ENCODE measurements at regions not wholly inside any gene's neighbourhood (a gene's known extent, or its start where the extent isn't known, plus 50 kb on each side); places are given as distances from the start of the nearest gene placed in this dataset.

- FAIRE-seq (no peak), DNase-seq (ENCODE audit: extremely low read depth in 1 of 4, low spot score in 3 of 4) (no peak), ATAC-seq (no peak)
- no peak overlapping the region for H3K9ac ChIP-seq (ENCODE audit: insufficient read depth in 1 of 2, low read depth in 2 of 2, low read length in 2 of 2)
- no peak overlapping the region for H2AFZ ChIP-seq (ENCODE audit: low read depth, low read length)
- in situ Hi-C loops (cut with MboI) = no loop called here
- H3K4me2 ChIP-seq (ENCODE audit: insufficient read depth, low read length) = no peak overlapping the region
- no peaks in the 10 kb centered on the region for H3K9me3 ChIP-seq (replicated peaks; ENCODE audit: control insufficient read depth, insufficient read depth, low read depth, low read length)
- H3K4me1 ChIP-seq (replicated peaks in 1 of 2; ENCODE audit: control insufficient read depth in 2 of 2, insufficient read depth in 2 of 2, low read length in 2 of 2) = no peaks in the 10 kb centered on the region
- no peaks in the 10 kb centered on the region for H3K9me1 ChIP-seq (ENCODE audit: control insufficient read depth, insufficient read depth, low read length)
- POLR2A ChIA-PET = interaction anchor here (0.6 kb wide), 2 partner anchors 13 to 994 kb away, joined by 3 read pairs; no protein-coding TSS in a partner anchor
- H3K79me2 ChIP-seq (ENCODE audit: control insufficient read depth, insufficient read depth, low read length) = no peaks in the 10 kb centered on the region
- no peaks in the 10 kb centered on the region; a peak in 1 of 5 replicates for H3K27me3 ChIP-seq (ENCODE audit: control insufficient read depth in 2 of 2, insufficient read depth in 2 of 2, low read length in 2 of 2)
- no TSS peak for BruUV-seq (replicated peaks)
- intact Hi-C loops (cut with micrococcal nuclease) = no loop called here
- 0% methylated on average over 1 of the region's 1 CpG for WGBS (ENCODE audit: insufficient coverage, low coverage, missing lambda C conversion rate)
- TF ChIP-seq SLC30A9 (CRISPR knock-in tag; IDR thresholded peaks at IDR 0.05) (no peak), KDM4B (IDR thresholded peaks at IDR 0.05; ENCODE audit: borderline replicate concordance in 2 of 2, low read depth in 1 of 2) (no peak), EWSR1 (IDR thresholded peaks at IDR 0.05; ENCODE audit: borderline replicate concordance, low read depth, partially characterized antibody) (no peak), SIX5 (IDR thresholded peaks at IDR 0.05; ENCODE audit: borderline replicate concordance in 1 of 2, insufficient read depth in 1 of 2, low read depth in 1 of 2, low read length in 2 of 2) (no peak), ZNF740 (CRISPR knock-in tag; IDR thresholded peaks at IDR 0.05) (no peak), ZNF740 (tag; IDR thresholded peaks at IDR 0.05) (no peak), SRSF1 (IDR thresholded peaks at IDR 0.05; ENCODE audit: low read depth, low read length) (no peak), TOE1 (IDR thresholded peaks at IDR 0.05; ENCODE audit: borderline replicate concordance) (no peak), TOE1 (CRISPR knock-in tag; IDR thresholded peaks at IDR 0.05; ENCODE audit: borderline replicate concordance, low read depth) (no peak), ARID3B (CRISPR knock-in tag; IDR thresholded peaks at IDR 0.05; ENCODE audit: borderline replicate concordance) (no peak), RBFOX2 (IDR thresholded peaks at IDR 0.05; ENCODE audit: low read depth, low read length) (no peak), RBM17 (IDR thresholded peaks at IDR 0.05; ENCODE audit: borderline replicate concordance, low read depth, low read length) (no peak), ZNF668 (CRISPR knock-in tag; IDR thresholded peaks at IDR 0.05) (no peak), CC2D1A (IDR thresholded peaks at IDR 0.05) (no peak)
- TF ChIP-seq, protein P1, sequence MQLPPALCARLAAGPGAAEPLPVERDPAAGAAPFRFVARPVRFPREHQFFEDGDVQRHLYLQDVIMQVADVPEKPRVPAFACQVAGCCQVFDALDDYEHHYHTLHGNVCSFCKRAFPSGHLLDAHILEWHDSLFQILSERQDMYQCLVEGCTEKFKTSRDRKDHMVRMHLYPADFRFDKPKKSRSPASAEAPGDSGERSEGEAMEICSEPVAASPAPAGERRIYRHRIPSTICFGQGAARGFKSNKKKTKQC (CRISPR knock-in tag; IDR thresholded peaks at IDR 0.05) = no peak
- TF ChIP-seq, protein P2, sequence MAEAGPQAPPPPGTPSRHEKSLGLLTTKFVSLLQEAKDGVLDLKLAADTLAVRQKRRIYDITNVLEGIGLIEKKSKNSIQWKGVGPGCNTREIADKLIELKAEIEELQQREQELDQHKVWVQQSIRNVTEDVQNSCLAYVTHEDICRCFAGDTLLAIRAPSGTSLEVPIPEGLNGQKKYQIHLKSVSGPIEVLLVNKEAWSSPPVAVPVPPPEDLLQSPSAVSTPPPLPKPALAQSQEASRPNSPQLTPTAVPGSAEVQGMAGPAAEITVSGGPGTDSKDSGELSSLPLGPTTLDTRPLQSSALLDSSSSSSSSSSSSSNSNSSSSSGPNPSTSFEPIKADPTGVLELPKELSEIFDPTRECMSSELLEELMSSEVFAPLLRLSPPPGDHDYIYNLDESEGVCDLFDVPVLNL (CRISPR knock-in tag; IDR thresholded peaks at IDR 0.05; ENCODE audit: low read depth) = no peak
- TF ChIP-seq, protein P3, sequence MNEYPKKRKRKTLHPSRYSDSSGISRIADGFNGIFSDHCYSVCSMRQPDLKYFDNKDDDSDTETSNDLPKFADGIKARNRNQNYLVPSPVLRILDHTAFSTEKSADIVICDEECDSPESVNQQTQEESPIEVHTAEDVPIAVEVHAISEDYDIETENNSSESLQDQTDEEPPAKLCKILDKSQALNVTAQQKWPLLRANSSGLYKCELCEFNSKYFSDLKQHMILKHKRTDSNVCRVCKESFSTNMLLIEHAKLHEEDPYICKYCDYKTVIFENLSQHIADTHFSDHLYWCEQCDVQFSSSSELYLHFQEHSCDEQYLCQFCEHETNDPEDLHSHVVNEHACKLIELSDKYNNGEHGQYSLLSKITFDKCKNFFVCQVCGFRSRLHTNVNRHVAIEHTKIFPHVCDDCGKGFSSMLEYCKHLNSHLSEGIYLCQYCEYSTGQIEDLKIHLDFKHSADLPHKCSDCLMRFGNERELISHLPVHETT (CRISPR knock-in tag; conservative IDR thresholded peaks at IDR 0.05 in 1 of 2, IDR thresholded peaks at IDR 0.05 in 1 of 2) = no peak
- CTCF ChIA-PET (ENCODE audit: low intra/inter-chr PET ratio) = no interaction called here
- no peaks in the 10 kb centered on the region for H3K36me3 ChIP-seq (ENCODE audit: control insufficient read depth, insufficient read depth, low read length)
- no peak overlapping the region for H3K27ac ChIP-seq (ENCODE audit: extremely low read depth, low read depth, low read length)
- no peaks in the 10 kb centered on the region for H4K20me1 ChIP-seq (replicated peaks; ENCODE audit: control insufficient read depth, insufficient read depth, low read length)
- no peak overlapping the region for H3K4me3 ChIP-seq
These were observed 138.9 kb upstream of the BMPER start for GRCh38 chr7:33766405-33766804.
